Heart left ventricle (tissue), 16 donors: ENCODE measurements at regions not wholly inside any gene's neighbourhood (a gene's known extent, or its start where the extent isn't known, plus 50 kb on each side); places are given as distances from the start of the nearest gene placed in this dataset.

Source experiments
- ATAC-seq, 4 donors: fragments of 200-7000 bp; cut with Tn5 transposase; one replicate each; pipeline ENCODE4 v1.9.1; 2020 to 2022; ENCODE audit warnings: moderate library complexity in 4 of 4, mild to moderate bottlenecking in 3 of 4, moderate number of reproducible peaks in 1 of 4
- DNase-seq, 5 donors: peaks; one replicate each; pipeline ENCODE4 v3.0.0-alpha.2; 2020
- H3K27ac ChIP-seq, 12 donors: fragments of 200-600 bp; sonication (generic) in 4 of 12; one replicate each; pipeline versions ENCODE4 v1.5.0 to v1.8.0; 2016 to 2022; ENCODE audit warnings: mild to moderate bottlenecking in 2 of 12
- H3K27me3 ChIP-seq, 9 donors: fragments of 200-600 bp; sonication (generic) in 2 of 9; one replicate each; pipeline versions ENCODE4 v1.5.1 to v1.8.0; 2016 to 2022; ENCODE audit warnings: mild to moderate bottlenecking in 3 of 9
- H3K36me3 ChIP-seq, 9 donors: fragments of 200-600 bp; sonication (generic) in 2 of 9; one replicate each; pipeline versions ENCODE4 v1.5.0 to v1.8.0; 2018 to 2022; ENCODE audit warnings: mild to moderate bottlenecking in 2 of 9
- H3K4me1 ChIP-seq, 12 donors: fragments of 200-600 bp; sonication (generic) in 4 of 12; one replicate each; pipeline versions ENCODE4 v1.5.0 to v1.8.0; 2016 to 2022; ENCODE audit warnings: mild to moderate bottlenecking in 3 of 12
- H3K4me3 ChIP-seq, 12 donors: fragments of 200-600 bp; sonication (generic) in 4 of 12; one replicate each; pipeline versions ENCODE4 v1.5.0 to v1.8.0; 2017 to 2022; ENCODE audit warnings: mild to moderate bottlenecking in 9 of 12, moderate library complexity in 4 of 12
- H3K9me3 ChIP-seq, 12 donors: fragments of 200-600 bp; sonication (generic) in 4 of 12; one replicate each; pipeline versions ENCODE4 v1.5.0 to v1.8.0; 2016 to 2022; ENCODE audit warnings: mild to moderate bottlenecking in 1 of 12
- CTCF ChIP-seq, 12 donors: fragments of 200-600 bp; sonication (generic) in 4 of 12; IDR thresholded peaks; one replicate each; pipeline versions ENCODE4 v1.5.0 to v1.8.0; 2018 to 2022; ENCODE audit warnings: antibody characterized with exemption in 12 of 12, mild to moderate bottlenecking in 5 of 12
- POLR2A ChIP-seq, 2 donors: fragments of 450-650 bp; IDR thresholded peaks; one replicate each; pipeline ENCODE4 v1.6.1; 2017; ENCODE audit warnings: antibody characterized with exemption in 2 of 2, mild to moderate bottlenecking in 2 of 2, moderate library complexity in 2 of 2
- WGBS, 4 donors: extraction: QIAGEN DNeasy Blood & Tissue Kit in 2 of 4; methylation state at CpG; one replicate each; pipeline versions ENCODE4 v1.1.5 to v1.1.7; 2013 to 2018; 5-methylcytosine and 5-hydroxymethylcytosine counted together
- intact Hi-C, 10 donors: fragments of 100-400 bp; cut with DNase I; formaldehyde crosslinking; loops; one replicate each; pipeline versions ENCODE4 v1.11.1 to v1.14.2; 2022
- donor health status: ischemic (EF 13 %, LVEDD 7.1; RV severe dilation, severe dysfunction).
- donor health status: healthy with polysubstance abuse.
- donor health status: DM: no; HTN: yes; CAD: no.
- donor health status: DM: no; HTN: no; CAD: no.
- donor health status: ischemic (EF 25% LVEDD 6.9; RV normal size, moderate dysfunction).
- donor health status: ischemic (EF 25% LVEDD 5.7; RV mildly dilated, moderate dysfunction).
- donor health status: healthy.
- donor health status: DM: yes; HTN: yes; CAD: no.
- donor health status: ischemic (EF 35%, LVEDD 5.7; RV mildly dilated, moderate dysfunction).
- donor health status: nonischemic (EF 11% LVEDD 7.7; RV severe dilation, severe dysfunction).
- donor health status: DM: yes; HTN: yes; CAD: no.
- donor health status: PGD.
- donor health status: ischemic (EF 29% LVEDD 5.4; RV normal size, mild dysfunction).
- donor health status: nonischemic (EF 23%, LVEDD 6.1; RV moderate dilation, normal function).

DNA sequence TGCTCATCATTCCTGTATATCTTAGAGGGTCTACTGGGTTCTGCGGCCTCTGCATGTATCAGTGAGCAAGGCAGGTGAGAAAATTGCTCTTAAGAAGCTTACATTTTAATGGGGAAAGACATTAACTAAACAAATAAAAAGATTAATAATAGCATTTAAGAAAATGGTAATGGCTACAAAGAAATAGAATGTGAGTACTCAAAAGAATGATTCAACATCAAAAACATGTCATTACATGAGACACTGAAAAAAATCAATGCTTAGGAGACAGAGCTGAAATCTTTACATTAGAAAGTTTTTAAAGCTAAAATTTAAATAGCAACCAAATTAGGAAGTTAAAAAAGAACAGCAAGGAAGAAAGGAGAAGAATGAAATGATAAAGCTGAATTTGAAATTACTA is 146.9 kb upstream of the PHACTR1 start:
- Histone ChIP-seq H3K9me3 (peaks cover 0 to 9% (median 0%) of the 10 kb centered on the region in 12 donors), H3K4me1 (peaks cover 0 to 21% (median 8%) of the 10 kb centered on the region in 12 donors), H3K4me3 (no peak overlapping the region), H3K27me3 (no peaks in the 10 kb centered on the region), H3K27ac (no peak overlapping the region), H3K36me3 (no peaks in the 10 kb centered on the region)
- DNase-seq (no peak), ATAC-seq (no peak)
- WGBS, 4 donors = 93 to 98% (median 97%) methylated on average over 1 of the region's 1 CpG
- intact Hi-C loops = loop anchor here in 1 of 10 donors (10.0 kb wide), 1 partner anchor 55 kb away; no protein-coding TSS in a partner anchor
- TF ChIP-seq POLR2A (IDR thresholded peaks at IDR 0.05) (no peak), CTCF (IDR thresholded peaks at IDR 0.05) (no peak)

GRCh38 chr6:12570461-12571030 is 146.0 kb upstream of the PHACTR1 start:
- intact Hi-C loops = loop anchor here in 1 of 10 donors (10.0 kb wide), 1 partner anchor 56 kb away; no protein-coding TSS in a partner anchor
- Histone ChIP-seq H3K27ac (no peak overlapping the region), H3K4me1 (peaks cover 0 to 21% (median 8%) of the 10 kb centered on the region in 12 donors), H3K4me3 (no peak overlapping the region), H3K9me3 (peaks cover 0 to 6% (median 0%) of the 10 kb centered on the region in 12 donors), H3K36me3 (no peaks in the 10 kb centered on the region), H3K27me3 (no peaks in the 10 kb centered on the region)
- DNase-seq = no peak
- ATAC-seq = peak in 3 of 4 donors; percentile 54 to 58 (median 56)
- 70 to 83% (median 74%) methylated on average over 2 of the region's 2 CpGs for WGBS, 4 donors
- TF ChIP-seq POLR2A (IDR thresholded peaks at IDR 0.05) = no peak
- no peak for TF ChIP-seq CTCF (IDR thresholded peaks at IDR 0.05)

DNA sequence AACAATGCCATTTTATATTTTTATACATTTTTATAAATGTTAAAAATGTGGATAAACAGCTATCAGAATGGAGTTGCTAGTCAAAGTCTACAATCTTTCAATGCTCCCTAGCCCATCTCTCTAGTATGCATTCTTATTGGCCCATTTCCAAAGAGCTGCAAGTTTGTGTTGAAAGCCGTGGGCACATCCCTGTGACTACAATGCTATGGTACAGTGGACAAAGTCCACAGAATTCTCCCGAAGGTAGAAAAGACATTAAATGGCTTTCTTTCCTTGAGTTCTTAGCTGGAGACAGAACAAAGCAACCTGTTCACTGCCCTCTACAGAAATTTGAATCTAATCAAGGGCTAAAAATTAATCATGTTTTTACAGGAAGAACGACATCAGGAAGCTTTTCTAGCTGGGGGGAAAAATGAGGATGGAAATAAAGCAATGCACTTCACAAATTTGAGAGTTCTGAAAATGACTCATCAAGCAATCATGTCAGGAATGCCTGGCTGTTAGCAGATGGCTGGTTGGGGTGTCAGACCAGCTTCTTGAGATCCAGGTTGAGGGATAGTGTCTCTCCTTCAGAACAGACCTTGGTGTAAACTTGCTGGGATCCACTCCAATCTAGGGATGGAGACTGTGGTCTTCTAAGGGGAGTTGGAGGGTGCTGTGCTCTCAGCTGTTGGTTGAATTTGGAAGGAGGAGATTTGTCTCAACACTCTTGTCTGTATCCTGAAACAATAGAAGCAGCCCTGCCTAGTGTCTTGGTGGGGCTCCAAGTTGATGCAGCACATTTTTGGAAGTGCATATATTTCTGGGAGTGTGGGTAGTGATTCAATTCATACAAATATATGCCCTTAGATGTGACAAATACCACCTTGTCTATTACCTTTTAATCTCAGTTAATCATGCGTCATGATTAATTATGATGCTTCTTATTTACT is 143.4 kb upstream of the PHACTR1 start:
- intact Hi-C loops = loop anchor here in 1 of 10 donors (10.0 kb wide), 1 partner anchor 58 kb away; no protein-coding TSS in a partner anchor
- TF ChIP-seq CTCF (IDR thresholded peaks at IDR 0.05) (no peak), POLR2A (IDR thresholded peaks at IDR 0.05) (no peak)
- 48 to 65% (median 55%) methylated on average over 4 of the region's 4 CpGs for WGBS, 4 donors
- H3K27ac ChIP-seq = peak overlapping the region in 6 of 12 donors; percentile 7 to 47 (median 17)
- no peaks in the 10 kb centered on the region for H3K36me3 ChIP-seq
- no peaks in the 10 kb centered on the region for H3K9me3 ChIP-seq
- DNase-seq (no peak), ATAC-seq (peak in 1 of 4 donors; percentile 43)
- peaks cover 0 to 21% (median 8%) of the 10 kb centered on the region in 12 donors for H3K4me1 ChIP-seq
- no peak overlapping the region for H3K4me3 ChIP-seq
- H3K27me3 ChIP-seq = no peaks in the 10 kb centered on the region

- ATAC-seq (no peak), DNase-seq (no peak)
- no peak overlapping the region for H3K4me3 ChIP-seq
- TF ChIP-seq CTCF (IDR thresholded peaks at IDR 0.05) (no peak), POLR2A (IDR thresholded peaks at IDR 0.05) (no peak)
- WGBS, 4 donors = 77 to 85% (median 80%) methylated on average over 4 of the region's 4 CpGs
- H3K36me3 ChIP-seq = no peaks in the 10 kb centered on the region
- intact Hi-C loops = loop anchor here in 1 of 10 donors (10.0 kb wide), 1 partner anchor 61 kb away; no protein-coding TSS in a partner anchor
- no peaks in the 10 kb centered on the region for H3K27me3 ChIP-seq
- peaks cover 0 to 14% (median 3%) of the 10 kb centered on the region in 12 donors for H3K4me1 ChIP-seq
- H3K9me3 ChIP-seq = no peaks in the 10 kb centered on the region
- H3K27ac ChIP-seq = no peak overlapping the region
Observed at GRCh38 chr6:12575961-12576360, 140.6 kb upstream of the PHACTR1 start.
